GM19023 (cell line): ENCODE measurements at regions not wholly inside any gene's neighbourhood (a gene's known extent, or its start where the extent isn't known, plus 50 kb on each side); places are given as distances from the start of the nearest gene placed in this dataset.

Experiments
- ATAC-seq: cut with Tn5 transposase; IDR thresholded peaks from one replicate; pipeline ENCODE4 v1.9.1; 2021; ENCODE audit warnings: mild to moderate bottlenecking, moderate library complexity; ENCODE audit not compliant: unreplicated experiment

DNA sequence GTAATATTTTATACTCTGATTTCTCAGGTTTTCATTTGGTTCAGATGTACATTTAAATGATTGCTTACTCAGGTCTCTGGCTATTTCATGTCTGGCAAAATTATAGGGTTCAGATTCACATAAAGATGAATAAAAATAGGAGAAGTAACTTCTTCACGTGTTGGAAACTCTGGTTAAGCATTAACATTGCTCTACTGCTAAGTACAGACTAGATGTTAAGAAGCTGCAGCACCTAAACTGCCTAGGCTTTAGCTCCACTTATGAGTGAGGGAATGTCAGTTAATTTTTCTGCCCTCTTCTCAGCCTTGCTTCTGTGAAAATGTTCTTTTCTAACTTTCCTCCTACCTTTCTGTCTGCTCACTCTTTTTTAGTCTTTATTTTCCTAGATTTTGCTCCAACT lies 361.2 kb downstream of the ARAP2 start:
- ATAC-seq, result no peak

- ATAC-seq, result no peak
Observed at GRCh38 chr4:35884714-35885480, 359.4 kb downstream of the ARAP2 start.

DNA sequence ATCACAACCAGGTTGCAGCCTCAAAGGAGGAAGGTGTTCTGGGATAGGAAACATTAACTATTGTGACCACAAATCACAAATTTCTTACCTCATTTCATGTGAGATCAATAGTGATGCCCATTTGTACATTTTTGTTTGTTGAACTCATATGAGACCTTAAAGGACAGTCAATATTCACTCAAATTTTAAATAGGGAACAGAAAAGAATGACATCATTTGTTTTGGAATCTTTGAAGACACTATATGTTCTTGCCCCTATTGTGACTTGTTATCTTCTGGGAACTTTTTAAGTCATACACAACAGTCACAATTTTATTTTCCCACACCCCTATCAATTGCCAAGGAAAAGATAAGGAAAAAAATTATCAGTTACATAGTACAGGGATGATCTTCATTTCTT lies 346.5 kb downstream of the ARAP2 start:
- ATAC-seq, result no peak

- ATAC-seq, result no peak
Observed at GRCh38 chr4:35900286-35901243, 343.7 kb downstream of the ARAP2 start.

DNA sequence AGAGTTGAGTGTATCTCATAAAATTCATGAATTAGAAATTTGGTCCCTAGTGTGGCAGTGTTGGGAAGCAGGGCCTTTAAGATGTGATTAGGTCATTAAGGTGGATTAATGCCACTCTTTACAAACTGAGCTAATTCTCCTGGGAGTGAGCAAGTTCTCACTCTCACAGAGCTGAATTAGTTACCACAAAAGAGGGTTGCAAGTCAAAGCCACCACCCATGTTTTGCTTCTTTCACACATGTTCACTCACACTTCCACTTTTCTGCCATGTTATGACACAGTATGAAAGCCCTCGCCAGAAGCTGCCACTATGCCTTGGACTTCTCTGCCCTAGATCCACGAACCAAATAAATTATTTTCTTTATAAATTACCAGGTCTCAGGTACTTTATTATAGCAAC lies 332.1 kb downstream of the ARAP2 start:
- peak; percentile 93 for ATAC-seq

DNA sequence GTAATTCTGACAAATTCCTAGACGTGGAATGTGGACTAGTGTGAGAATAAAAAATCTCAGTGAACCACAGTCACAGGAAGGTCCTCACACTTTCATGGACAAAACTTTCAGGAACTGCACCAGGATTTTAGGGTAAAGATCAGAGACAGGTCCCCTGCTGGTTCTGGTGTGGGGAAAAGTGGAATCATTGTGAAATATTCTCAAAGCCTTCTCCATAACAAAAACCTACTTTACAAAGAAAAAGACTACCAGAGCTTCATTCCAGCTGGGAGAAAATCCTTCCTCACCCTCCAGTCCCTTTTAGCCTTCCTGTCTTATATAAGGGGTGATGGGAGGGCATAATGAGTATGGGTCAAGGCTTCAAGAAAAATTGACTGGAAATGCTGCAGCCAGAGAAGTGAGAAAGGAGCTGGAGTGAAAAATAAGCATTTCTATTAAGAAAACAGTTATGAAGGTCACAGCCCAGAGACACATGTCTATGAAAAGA lies 325.8 kb downstream of the ARAP2 start:
- ATAC-seq, result no peak

DNA sequence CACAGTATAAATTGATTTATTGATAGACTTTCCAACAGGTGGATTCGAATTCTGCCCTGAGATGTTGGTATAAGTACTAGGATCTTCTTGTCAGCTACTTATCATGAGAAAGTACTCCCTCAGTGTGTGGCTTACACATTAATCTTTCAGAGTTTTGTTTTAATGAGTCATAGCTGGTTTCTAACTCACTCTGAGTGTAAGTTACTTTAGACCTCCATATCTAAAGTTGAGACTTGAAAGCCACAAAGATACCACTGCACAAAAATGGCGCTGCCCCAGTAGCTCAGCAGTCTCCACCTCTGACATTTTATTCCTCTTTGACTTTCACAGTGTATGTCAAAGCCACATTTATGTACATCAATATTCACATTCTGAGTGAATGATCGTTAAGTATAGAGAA lies 318.5 kb downstream of the ARAP2 start:
- ATAC-seq, result peak; percentile 88

DNA sequence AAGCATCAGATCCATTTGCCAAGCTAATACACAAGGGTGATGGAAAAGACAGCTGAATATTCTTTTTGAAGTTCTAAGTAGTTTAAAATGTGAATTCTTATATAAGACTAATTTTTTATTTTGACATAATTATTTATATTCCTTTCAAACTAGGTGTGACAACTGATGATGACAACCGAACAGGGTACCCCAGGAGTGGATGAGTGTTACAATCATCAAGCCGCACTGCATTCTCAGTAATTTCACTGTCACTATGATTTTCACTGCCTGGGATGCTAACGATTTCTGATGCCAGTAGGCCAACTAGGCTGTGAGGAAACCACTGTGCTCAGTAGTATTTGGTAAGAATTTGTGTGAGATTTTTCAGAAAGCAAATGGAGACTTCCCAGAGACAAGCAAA lies 317.5 kb downstream of the ARAP2 start:
- no peak for ATAC-seq

DNA sequence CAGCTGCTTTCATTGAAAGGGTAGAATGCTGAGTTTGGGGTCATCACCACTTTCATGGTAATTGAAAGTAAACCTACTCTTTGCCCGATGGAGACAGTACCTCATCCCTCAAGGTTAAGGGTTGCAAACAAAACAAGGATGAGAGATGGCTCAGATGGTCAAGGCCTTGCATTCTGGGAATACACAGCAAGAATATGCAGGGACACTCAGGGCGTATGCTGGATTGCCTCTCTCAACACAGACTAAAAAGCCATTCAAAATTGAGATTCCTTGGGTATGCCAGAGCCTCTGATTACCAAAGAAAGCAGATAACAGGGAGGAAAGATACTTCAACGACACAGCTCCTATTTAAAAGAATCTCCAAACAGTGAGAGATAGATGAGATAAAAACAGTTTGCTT lies 310.4 kb downstream of the ARAP2 start:
- no peak for ATAC-seq

- ATAC-seq, result no peak
Observed at GRCh38 chr4:35934320-35934981, 309.9 kb downstream of the ARAP2 start.

- ATAC-seq, result no peak
Observed at GRCh38 chr4:35938936-35939335, 305.4 kb downstream of the ARAP2 start.

- no peak for ATAC-seq
Observed at GRCh38 chr4:35939751-35940150, 304.6 kb downstream of the ARAP2 start.

GRCh38 chr4:35942092-35942491 lies 302.2 kb downstream of the ARAP2 start:
- no peak for ATAC-seq

DNA sequence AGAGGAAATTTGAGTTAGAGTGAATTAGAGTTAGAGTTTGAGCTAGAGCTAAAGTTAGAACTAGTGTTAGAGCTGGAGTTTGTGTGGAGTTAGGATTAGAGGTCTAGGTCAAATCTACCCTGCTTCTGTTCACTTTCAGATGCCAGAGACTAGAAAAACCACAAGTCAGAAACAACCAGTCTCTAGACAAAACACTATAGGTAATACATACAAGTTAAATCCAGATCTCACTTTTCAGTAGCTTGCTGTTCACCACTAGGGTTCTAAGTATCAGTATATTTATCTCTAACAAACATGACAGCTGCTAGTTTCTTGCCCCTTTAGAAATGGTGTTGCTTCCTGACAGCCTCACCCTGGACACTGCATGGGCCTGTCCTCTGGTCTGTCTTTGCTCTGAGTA lies 300.7 kb downstream of the ARAP2 start:
- ATAC-seq, result no peak

DNA sequence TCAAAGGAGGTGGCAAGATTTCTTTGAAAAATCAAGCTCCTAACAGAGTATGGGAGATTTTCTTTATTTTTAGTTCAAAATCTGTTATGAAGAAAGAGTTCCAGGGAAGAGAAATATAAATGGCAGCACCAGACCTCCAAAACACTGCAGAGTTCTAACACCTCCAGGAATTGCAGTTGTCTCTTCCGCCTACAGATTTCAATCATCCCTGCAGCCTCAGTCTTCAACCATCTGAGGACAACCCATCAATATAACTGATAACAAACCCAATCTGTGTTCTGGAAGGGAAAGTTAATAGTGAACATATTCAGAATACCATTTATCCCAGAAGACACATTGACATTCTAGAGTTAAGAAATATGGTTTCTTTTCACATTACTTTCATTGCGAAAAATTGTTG lies 296.1 kb downstream of the ARAP2 start:
- ATAC-seq, result no peak

DNA sequence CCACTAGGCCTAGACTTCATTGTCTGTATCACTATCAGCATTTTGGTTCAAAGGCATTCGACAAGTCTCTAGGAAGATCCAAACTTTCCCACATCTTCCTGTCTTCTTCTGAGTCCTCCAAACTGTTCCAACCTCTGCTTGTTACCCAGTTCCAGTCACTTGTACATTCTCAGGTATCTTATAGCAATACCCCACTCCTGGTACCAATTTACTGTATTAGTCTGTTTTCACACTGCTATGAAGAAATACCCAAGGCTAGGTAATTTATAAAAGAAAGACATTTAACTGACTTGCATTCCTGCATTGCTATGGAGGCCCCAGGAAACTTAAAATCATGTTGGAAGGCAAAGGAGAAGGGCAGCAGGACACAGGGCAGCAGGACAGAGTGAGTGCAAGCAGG lies 293.9 kb downstream of the ARAP2 start:
- no peak for ATAC-seq

DNA sequence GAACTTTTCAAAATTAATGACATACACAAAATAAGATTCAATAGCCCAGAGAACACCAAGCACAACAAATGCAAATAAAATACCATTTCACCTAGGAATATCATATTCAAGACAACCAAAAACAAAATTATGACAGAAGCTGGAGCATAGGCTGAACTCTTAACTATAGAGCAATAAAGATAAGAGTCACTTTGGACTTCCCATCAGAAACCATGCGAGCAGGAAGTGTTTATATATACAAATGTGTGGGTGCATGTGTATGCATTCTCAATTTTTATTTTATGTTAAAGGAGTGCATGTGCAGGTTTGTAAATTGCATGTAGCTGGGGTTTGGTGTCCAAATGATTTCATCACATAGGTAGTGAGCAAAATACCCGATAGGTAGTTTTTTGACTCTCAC lies 291.6 kb downstream of the ARAP2 start:
- no peak for ATAC-seq

DNA sequence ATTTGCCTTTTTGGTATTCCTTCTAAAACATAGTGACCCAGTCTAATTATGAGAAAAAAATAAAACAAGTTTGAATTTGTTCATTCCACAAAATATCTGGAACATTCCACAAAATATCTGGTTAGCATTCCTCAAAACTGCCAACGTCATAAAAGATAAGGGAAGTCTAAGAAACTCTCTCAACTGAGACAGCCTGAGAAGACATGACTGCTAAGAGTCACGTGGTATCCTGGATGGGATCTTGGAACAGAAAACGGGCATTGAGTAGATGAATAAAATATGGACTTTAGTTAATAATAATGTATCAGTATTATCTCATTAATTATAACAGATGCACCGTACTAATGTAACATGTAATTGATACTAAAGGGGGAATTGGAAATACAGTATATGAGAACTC lies 280.9 kb downstream of the ARAP2 start:
- no peak for ATAC-seq

DNA sequence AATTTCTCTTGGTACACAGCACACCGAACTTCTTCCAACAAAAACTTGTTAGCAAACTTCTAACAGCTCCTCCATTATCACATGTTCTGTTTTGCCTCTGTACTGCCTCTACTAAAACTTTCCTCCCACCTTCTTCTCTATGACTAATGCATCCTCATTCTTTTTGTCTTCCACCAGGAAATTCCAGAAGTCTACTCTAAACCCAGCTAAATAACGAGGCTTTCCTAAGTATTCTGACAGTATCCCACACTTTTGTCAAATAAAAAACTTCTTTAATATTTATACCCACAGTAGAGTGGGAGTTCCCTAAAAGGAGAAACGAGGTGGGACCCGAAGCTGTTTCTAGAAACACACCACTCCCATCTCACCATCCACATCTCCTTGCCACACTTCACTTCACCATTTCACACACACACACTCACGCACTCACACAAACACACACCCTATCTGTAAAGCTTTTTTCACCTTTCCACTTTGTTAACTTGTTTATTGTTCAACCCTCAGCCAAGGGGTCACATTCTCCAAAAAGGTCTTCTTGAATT lies 280.3 kb downstream of the ARAP2 start:
- ATAC-seq, result no peak

- ATAC-seq, result no peak
Observed at GRCh38 chr4:35965300-35965699, 279.0 kb downstream of the ARAP2 start.

- ATAC-seq, result no peak
Observed at GRCh38 chr4:35966566-35966965, 277.7 kb downstream of the ARAP2 start.
